Lung (tissue), 11 donors: ENCODE measurements at regions not wholly inside any gene's neighbourhood (a gene's known extent, or its start where the extent isn't known, plus 50 kb on each side); places are given as distances from the start of the nearest gene placed in this dataset.
"Not testable (repeated sequence)": the region's sequence is repeated elsewhere in the genome, so short reads cannot be mapped to it uniquely, and the experiment has no call there.

Source experiments
- ATAC-seq: fragments of 200-7000 bp; cut with Tn5 transposase; one replicate; pipeline ENCODE4 v1.9.1; 2020; ENCODE audit warnings: moderate number of reproducible peaks; ENCODE audit not compliant: insufficient read depth, low FRiP score
- DNase-seq, 3 donors: peaks; one replicate each; pipeline ENCODE4 v3.0.0-alpha.2; 2013 to 2017
- H3K27ac ChIP-seq, 2 donors: one replicate each; pipeline ENCODE4 v1.5.1; 2013; ENCODE audit warnings: mild to moderate bottlenecking in 2 of 2, moderate library complexity in 2 of 2, control low read depth in 1 of 2, inconsistent platforms in 1 of 2, low read depth in 1 of 2, low read length in 1 of 2
- H3K27me3 ChIP-seq, 3 donors: one replicate each; pipeline ENCODE4 v1.5.1; 2013; ENCODE audit warnings: low read length in 2 of 3; ENCODE audit not compliant: control insufficient read depth in 3 of 3, insufficient read depth in 3 of 3
- H3K36me3 ChIP-seq, 4 donors: one replicate each; pipeline ENCODE4 v1.5.1; 2013; ENCODE audit warnings: low read length in 4 of 4, mild to moderate bottlenecking in 1 of 4, moderate library complexity in 1 of 4; ENCODE audit not compliant: control insufficient read depth in 4 of 4, insufficient read depth in 4 of 4
- H3K4me1 ChIP-seq, 5 donors: one replicate each; pipeline ENCODE4 v1.5.1; 2013; ENCODE audit warnings: low read length in 5 of 5, mild to moderate bottlenecking in 2 of 5, moderate library complexity in 1 of 5; ENCODE audit not compliant: control insufficient read depth in 5 of 5, insufficient read depth in 5 of 5
- H3K4me3 ChIP-seq: one replicate; pipeline ENCODE4 v1.5.1; 2013; ENCODE audit warnings: mild to moderate bottlenecking, control low read depth, moderate library complexity
- H3K9ac ChIP-seq, 2 donors: one replicate each; pipeline ENCODE4 v1.5.1; 2013; ENCODE audit warnings: low read length in 2 of 2, control low read depth in 1 of 2; ENCODE audit not compliant: insufficient read depth in 1 of 2
- H3K9me3 ChIP-seq, 4 donors: one replicate each; pipeline ENCODE4 v1.5.1; 2013; ENCODE audit warnings: low read length in 3 of 4, mild to moderate bottlenecking in 1 of 4, moderate library complexity in 1 of 4; ENCODE audit not compliant: control insufficient read depth in 4 of 4, insufficient read depth in 3 of 4
- WGBS, 2 donors: extraction: QIAGEN DNeasy Blood & Tissue Kit; methylation state at CpG; one replicate each; pipeline ENCODE4 v1.1.7; 2013; 5-methylcytosine and 5-hydroxymethylcytosine counted together
- TF ChIP-seq, protein P1 (sequence below): IDR thresholded peaks from 2 replicates; pipeline ENCODE4 v1.5.1; 2012; ENCODE audit warnings: mild to moderate bottlenecking; ENCODE audit errors: control extremely low read depth, extremely low read depth
- donor health status: control.
- donor health status: control.
- donor health status: Bipolar disorder and iron deficiency.
- donor health status: healthy.
- donor health status: DM: yes; HTN: yes; CAD: no.

DNA sequence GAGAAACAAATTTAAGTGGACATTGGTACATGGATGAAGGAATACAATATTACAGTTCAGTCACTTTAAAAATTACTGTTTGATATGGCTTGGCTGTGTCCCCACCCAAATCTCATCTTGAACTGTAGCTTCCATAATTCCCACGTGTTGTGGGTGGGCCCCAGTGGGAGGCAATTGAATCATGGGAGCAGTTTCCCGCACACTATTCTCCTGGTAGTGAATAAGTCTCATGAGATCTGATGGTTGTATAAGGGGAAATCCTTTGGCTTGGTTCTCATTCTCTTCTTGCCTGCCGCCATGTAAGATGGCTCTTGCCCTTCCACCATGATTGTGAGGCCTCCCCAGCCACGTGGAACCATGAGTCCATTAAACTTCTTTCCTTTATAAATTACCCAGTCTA lies 804.2 kb upstream of the FRG1 start:
- TF ChIP-seq, protein P1, sequence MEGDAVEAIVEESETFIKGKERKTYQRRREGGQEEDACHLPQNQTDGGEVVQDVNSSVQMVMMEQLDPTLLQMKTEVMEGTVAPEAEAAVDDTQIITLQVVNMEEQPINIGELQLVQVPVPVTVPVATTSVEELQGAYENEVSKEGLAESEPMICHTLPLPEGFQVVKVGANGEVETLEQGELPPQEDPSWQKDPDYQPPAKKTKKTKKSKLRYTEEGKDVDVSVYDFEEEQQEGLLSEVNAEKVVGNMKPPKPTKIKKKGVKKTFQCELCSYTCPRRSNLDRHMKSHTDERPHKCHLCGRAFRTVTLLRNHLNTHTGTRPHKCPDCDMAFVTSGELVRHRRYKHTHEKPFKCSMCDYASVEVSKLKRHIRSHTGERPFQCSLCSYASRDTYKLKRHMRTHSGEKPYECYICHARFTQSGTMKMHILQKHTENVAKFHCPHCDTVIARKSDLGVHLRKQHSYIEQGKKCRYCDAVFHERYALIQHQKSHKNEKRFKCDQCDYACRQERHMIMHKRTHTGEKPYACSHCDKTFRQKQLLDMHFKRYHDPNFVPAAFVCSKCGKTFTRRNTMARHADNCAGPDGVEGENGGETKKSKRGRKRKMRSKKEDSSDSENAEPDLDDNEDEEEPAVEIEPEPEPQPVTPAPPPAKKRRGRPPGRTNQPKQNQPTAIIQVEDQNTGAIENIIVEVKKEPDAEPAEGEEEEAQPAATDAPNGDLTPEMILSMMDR, result no peak
- H3K36me3 ChIP-seq, result no peaks in the 10 kb centered on the region
- H3K4me1 ChIP-seq, result no peaks in the 10 kb centered on the region
- no peak overlapping the region for H3K4me3 ChIP-seq
- peaks cover 0 to 4% (median 0%) of the 10 kb centered on the region in 4 donors for H3K9me3 ChIP-seq
- H3K27ac ChIP-seq, result no peak overlapping the region
- DNase-seq (no peak), ATAC-seq (no peak)
- H3K27me3 ChIP-seq, result no peaks in the 10 kb centered on the region
- 71 to 79% methylated on average over 4 of the region's 4 CpGs for WGBS, 2 donors
- H3K9ac ChIP-seq, result no peak overlapping the region

DNA sequence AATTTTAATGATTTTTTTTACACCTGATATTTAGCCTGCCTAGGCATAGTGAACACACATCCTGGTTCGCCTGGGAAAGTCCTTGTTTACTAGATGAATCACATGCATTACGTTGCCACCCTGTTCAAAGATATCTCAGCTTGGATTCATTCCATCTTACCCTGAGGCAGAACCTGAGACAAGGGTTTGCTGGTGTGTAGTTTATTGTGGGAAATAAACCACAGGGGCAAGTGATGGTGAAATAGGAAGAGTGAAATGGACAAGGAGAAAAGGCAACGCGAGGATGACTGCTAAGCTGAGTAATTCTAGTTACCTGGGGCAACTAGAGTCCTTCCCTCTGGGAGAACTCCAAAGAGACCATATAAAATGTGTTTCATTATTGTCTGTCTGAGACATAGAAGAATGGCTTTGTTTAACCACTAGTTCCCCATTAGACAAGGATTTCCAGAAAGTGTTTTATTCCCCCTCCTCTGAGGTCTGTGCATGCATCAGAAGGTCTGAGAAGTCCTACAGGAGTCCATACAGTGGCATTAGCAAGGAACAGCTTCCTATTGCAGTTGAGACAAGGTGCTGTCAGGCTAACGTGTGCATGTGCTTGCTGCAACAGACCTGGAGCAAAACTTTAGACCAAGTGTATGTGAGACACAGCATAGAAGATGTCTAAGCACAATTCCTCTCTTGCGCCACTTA lies 797.3 kb upstream of the FRG1 start:
- Histone ChIP-seq H3K9ac (no peak overlapping the region), H3K27ac (no peak overlapping the region), H3K4me3 (no peak overlapping the region), H3K9me3 (no peaks in the 10 kb centered on the region), H3K4me1 (peaks cover 0 to 2% (median 0%) of the 10 kb centered on the region in 5 donors), H3K27me3 (no peaks in the 10 kb centered on the region), H3K36me3 (no peaks in the 10 kb centered on the region)
- 79 to 82% methylated on average over 6 of the region's 6 CpGs for WGBS, 2 donors
- ATAC-seq (no peak), DNase-seq (no peak)
- TF ChIP-seq, protein P1, result no peak

DNA sequence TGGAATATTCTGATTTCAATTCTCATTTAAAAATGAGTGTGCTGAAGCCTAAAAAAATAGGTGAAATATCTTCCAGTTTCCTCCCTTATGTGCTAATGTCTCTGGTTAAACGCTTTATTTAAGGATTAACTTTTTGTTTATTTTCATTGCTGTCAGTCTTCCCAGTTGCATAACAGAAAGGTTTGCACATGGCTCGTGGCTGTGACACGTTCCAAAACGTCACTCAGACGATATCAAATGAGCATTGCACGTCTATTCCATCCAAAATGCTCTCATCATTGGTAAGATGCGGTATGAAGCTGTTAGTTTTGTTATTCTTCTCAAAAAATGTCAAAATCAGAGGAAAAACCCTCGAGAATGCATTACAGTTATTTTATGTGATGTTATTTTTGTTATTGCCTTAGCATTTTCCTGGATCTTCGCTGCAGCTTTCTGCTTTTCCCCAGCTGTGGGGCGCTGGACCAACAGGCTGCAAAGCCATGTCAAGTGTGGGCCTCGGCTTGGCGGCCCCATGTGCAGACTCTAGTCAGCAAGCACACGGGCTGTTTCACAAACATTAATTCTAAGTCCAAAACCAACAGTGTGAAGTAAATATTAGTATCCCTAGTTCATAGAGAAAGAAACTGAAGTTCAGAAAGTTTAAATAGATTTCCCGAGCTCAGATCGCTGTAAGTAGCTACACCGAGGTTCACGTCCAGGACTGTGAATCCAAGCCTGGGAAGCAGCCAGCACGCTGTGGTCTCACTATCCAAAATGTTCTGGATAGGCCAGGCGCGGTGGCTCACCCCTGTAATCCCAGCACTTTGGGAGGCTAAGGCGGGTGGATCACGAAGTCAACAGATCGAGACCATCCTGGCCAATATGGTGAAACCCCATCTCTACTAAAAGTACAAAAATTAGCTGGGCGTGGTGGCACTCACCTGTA lies 793.4 kb upstream of the FRG1 start:
- ATAC-seq, result no peak
- Histone ChIP-seq H3K27ac (no peak overlapping the region), H3K4me3 (no peak overlapping the region), H3K9ac (no peak overlapping the region), H3K9me3 (peaks cover 0 to 2% (median 0%) of the 10 kb centered on the region in 4 donors), H3K36me3 (no peaks in the 10 kb centered on the region), H3K4me1 (peaks cover 0 to 2% (median 0%) of the 10 kb centered on the region in 5 donors), H3K27me3 (no peaks in the 10 kb centered on the region)
- 82% methylated on average over 24 of the region's 24 CpGs for WGBS, 2 donors
- DNase-seq, result no peak
- TF ChIP-seq, protein P1, result no peak

DNA sequence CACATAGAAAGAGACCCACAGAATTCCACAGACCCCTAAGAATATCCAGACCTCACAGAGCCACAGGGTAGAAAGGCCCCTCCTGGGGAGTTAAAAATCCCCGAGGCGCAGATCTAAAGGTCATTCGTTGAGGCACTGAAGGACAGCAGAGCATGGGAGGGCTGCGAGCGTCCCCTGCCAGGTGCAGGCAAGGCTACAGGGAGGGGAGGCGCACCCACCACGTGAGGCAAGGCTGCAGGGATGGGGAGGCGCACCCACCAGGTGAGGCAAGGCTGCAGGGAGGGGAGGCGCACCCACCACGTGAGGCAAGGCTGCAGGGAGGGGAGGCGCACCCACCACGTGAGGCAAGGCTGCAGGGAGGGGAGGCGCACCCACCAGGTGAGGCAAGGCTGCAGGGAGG lies 785.6 kb upstream of the FRG1 start:
- H3K27ac ChIP-seq, ATAC-seq, H3K9me3 ChIP-seq, H3K9ac ChIP-seq, H3K36me3 ChIP-seq, H3K4me1 ChIP-seq, H3K4me3 ChIP-seq, DNase-seq, H3K27me3 ChIP-seq: not testable (repeated sequence)
- 85 to 90% methylated on average over 13 of the region's 13 CpGs for WGBS, 2 donors
